Coronary artery (tissue), 2 donors: ENCODE measurements at regions not wholly inside any gene's neighbourhood (a gene's known extent, or its start where the extent isn't known, plus 50 kb on each side); places are given as distances from the start of the nearest gene placed in this dataset.

Experiments
- DNase-seq: peaks from one replicate; pipeline ENCODE4 v3.0.0-alpha.2; 2017; ENCODE audit warnings: low spot score
- H3K27ac ChIP-seq, 2 donors: fragments of 200-600 bp; sonication (generic); one replicate each; pipeline ENCODE4 v1.5.1; 2016 to 2019
- H3K4me3 ChIP-seq: fragments of 200-600 bp; sonication (generic); 2 replicates; pipeline ENCODE4 v1.5.1; 2016; ENCODE audit warnings: mild to moderate bottlenecking, moderate library complexity
- TF ChIP-seq, protein P1 (sequence below): fragments of 200-600 bp; sonication (generic); IDR thresholded peaks from one replicate; pipeline ENCODE4 v1.5.1; 2019; ENCODE audit warnings: antibody characterized with exemption

DNA sequence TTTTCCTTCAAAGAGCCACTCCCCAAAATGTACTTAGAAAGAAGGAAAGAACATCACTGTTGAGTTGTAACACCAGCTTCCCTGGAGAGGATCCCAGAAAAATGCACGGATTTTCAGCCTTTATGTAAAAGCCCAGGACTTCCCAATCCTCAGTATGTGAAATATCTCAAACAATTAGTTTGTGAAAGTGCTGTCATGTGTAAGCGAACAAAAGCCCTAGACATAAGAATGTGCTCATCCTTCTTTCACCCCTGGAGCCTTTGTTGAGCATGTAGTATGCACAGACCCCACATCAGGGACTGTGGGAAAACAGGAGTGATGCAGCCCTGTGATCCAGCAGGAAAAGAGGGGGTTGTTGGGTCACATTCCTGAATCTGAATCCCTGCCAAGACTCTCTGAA lies 441.4 kb upstream of the ZNF507 start:
- TF ChIP-seq, protein P1, sequence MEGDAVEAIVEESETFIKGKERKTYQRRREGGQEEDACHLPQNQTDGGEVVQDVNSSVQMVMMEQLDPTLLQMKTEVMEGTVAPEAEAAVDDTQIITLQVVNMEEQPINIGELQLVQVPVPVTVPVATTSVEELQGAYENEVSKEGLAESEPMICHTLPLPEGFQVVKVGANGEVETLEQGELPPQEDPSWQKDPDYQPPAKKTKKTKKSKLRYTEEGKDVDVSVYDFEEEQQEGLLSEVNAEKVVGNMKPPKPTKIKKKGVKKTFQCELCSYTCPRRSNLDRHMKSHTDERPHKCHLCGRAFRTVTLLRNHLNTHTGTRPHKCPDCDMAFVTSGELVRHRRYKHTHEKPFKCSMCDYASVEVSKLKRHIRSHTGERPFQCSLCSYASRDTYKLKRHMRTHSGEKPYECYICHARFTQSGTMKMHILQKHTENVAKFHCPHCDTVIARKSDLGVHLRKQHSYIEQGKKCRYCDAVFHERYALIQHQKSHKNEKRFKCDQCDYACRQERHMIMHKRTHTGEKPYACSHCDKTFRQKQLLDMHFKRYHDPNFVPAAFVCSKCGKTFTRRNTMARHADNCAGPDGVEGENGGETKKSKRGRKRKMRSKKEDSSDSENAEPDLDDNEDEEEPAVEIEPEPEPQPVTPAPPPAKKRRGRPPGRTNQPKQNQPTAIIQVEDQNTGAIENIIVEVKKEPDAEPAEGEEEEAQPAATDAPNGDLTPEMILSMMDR, result no peak
- no peak for DNase-seq
- H3K4me3 ChIP-seq, result no peak overlapping the region
- no peak overlapping the region for H3K27ac ChIP-seq

DNA sequence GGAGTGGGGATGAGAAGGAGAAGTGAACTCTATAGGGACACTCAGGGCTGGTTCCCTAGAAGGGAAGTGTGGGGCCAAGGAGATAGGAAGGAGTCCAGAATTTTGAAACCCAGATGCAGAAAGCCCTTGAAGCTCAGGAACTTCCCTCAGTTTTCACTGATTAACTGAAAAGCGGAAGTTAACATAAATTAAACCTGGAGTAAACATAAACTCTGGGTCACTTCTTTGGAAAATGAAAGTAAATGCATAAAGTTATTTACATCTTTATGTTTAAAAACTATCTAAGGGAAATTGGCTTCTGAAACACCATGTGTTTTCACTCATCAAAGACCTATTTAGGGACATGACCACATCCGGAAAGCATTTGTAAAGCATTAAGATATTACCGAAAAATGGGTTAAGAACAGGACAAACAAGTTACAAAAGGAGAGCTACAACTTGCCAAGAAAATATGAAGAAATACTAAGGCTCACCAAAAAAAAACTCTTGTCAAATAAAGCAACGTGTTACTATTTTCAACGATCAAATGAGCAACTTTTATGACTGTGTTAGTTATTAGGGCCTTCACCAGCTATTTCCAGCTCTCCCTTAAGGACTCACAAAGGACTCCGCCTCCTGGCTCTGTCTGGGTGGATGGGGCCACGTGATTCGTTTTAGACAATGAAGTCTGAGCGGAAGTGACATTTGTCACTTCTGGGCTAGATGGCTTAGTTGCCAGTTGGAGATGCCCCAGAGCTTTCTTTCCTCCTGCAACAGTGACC lies 439.1 kb upstream of the ZNF507 start:
- TF ChIP-seq, protein P1, result no peak
- no peak overlapping the region for H3K4me3 ChIP-seq
- peak overlapping the region in 1 of 2 donors; percentile 69 for H3K27ac ChIP-seq
- DNase-seq, result no peak

DNA sequence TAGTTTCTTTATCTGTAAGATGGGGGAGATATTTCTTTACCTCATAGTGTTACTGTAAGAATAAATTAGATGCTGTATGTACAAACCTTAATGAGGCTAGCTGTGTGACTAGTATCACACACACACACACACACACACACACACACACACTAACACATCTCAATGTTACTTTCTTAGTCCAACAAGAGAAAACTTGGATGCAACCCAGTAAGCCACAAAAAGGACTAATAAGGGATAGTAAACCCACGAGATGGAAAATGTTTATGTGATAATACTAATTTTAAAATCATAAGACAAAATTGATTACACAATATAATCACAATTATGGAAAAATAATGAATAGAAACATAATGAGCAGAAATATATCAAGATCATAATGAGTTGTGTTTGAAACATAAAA lies 437.7 kb upstream of the ZNF507 start:
- no peak overlapping the region for H3K27ac ChIP-seq
- no peak for DNase-seq
- no peak overlapping the region for H3K4me3 ChIP-seq
- TF ChIP-seq, protein P1, result no peak

DNA sequence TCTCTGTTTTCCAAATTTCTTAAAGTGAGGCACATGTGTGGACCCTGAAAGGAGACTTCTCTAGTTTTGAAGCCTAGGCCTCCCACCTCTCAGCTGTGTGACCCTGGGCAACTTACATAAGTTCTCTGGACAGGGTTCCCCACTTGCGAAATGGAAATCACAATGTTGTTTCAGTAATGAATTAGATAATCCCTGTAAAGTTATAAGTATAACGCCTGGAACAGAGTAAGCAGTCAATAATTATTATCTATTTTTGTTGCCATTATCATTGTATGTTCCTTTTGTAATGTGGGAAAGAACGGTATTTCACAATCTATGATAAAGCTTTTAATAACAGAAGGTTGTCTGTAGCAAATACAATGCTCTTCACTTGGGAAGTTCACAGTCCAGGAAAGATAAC lies 437.3 kb upstream of the ZNF507 start:
- H3K4me3 ChIP-seq, result no peak overlapping the region
- H3K27ac ChIP-seq, result no peak overlapping the region
- no peak for DNase-seq
- TF ChIP-seq, protein P1, result no peak

DNA sequence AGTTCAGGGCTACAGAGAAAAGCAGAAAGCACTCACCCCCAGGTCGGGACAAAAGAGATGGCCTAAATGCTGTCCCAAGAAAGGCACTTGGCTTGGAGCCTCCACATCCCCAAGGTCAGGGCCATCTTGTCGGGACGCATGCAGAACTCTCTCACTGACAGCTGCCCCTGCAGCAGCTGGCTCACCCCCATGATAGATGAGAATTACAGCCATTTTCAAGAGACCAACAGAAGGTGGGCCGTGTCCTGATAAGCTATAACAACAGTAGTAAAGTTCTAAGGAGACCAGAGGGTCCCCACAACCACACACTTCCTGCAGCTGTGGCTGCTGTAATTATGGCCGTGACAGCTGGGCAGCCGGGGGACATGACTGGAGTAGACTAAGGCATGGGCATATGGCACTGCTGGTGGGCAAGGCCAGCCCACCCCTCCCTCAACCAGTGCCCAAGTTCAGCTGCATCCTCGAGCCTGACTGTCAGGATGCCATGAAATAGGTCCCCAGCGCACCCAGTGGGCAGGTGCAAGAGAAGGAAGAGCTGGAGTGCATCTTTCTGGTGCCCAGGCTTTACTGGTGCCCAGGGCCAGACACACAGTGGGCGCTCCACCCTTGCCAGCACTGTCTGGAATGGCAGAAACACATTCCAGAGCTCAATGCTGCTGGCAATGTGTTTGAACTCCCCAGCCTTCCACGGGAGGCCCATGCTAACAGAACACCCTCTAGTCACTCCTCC lies 436.7 kb upstream of the ZNF507 start:
- DNase-seq, result no peak
- H3K4me3 ChIP-seq, result no peak overlapping the region
- TF ChIP-seq, protein P1, result no peak
- H3K27ac ChIP-seq, result no peak overlapping the region

DNA sequence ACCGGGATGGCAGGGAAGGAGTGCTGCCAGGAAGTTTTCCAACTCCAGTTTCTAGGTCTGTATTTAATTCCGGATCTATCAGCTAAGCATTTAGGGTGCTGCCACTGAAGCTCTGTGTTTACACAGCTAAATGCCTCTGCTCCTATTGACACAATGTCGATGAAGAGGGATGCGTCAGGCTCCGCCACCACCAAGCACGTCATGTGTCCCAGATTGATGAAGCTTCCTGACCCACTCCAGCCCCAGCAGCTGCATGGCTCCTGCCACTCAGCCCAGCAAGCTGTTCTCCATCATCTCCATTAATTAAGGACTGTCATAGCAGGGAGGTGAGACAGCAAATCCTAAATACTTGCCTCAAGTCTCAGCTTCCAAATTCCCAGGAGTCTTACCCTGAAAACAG lies 435.2 kb upstream of the ZNF507 start:
- no peak for DNase-seq
- TF ChIP-seq, protein P1, result no peak
- Histone ChIP-seq H3K4me3 (no peak overlapping the region), H3K27ac (no peak overlapping the region)

DNA sequence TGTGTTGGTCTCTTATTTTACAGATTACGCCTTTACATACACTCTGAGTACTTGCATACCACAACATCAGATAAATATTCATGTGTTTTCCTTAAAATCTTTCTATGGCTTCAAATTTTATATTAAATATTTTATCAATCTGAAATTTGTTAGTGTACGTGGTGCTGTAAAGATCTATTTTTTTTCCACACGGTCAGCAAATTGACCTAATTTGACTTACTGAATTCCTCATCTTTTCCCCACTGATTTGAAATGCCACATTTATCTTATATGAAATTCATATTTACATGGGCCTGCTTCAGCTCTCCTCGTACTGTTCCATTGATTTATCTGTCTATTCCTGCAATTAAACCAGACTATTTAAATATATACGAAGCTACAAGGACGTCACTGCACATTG lies 433.8 kb upstream of the ZNF507 start:
- DNase-seq, result no peak
- TF ChIP-seq, protein P1, result no peak
- H3K4me3 ChIP-seq, result no peak overlapping the region
- H3K27ac ChIP-seq, result no peak overlapping the region
